HCT116 (cell line): ENCODE measurements at regions not wholly inside any gene's neighbourhood (a gene's known extent, or its start where the extent isn't known, plus 50 kb on each side); places are given as distances from the start of the nearest gene placed in this dataset.

ENCODE experiments used
- CTCF ChIP-seq, 3 experiments: fragments of 200-600 bp in 1 of 3; sonication (generic) in 1 of 3; IDR thresholded peaks in 2 of 3; conservative IDR thresholded peaks in 1 of 3; 2 replicates each; pipeline ENCODE4 v1.5.1; 2012 to 2017; ENCODE audit warnings: low read depth in 2 of 3, low read length in 2 of 3, antibody characterized with exemption in 1 of 3, borderline replicate concordance in 1 of 3, control low read depth in 1 of 3, mild to moderate bottlenecking in 1 of 3, mixed read lengths in 1 of 3, mixed run types in 1 of 3, moderate library complexity in 1 of 3; ENCODE audit not compliant: insufficient read depth in 1 of 3
- EZH2 ChIP-seq: fragments of 200-600 bp; sonication (generic); IDR thresholded peaks from 2 replicates; pipeline ENCODE4 v1.6.1; 2017; ENCODE audit warnings: antibody characterized with exemption, mixed run types
- EZH2phosphoT487 ChIP-seq: fragments of 200-600 bp; IDR thresholded peaks from 2 replicates; pipeline ENCODE4 v1.6.1; 2018; ENCODE audit warnings: antibody characterized with exemption, borderline replicate concordance
- POLR2A ChIP-seq: IDR thresholded peaks from 2 replicates; pipeline ENCODE4 v1.7.0; 2011; ENCODE audit warnings: borderline replicate concordance; ENCODE audit not compliant: insufficient read depth, insufficient read length; ENCODE audit errors: extremely low read depth
- POLR2AphosphoS5 ChIP-seq: IDR thresholded peaks from 2 replicates; pipeline ENCODE4 v1.6.1; 2011; ENCODE audit warnings: mild to moderate bottlenecking, low read depth, low read length, moderate library complexity
- TCF7L2 ChIP-seq: IDR thresholded peaks from 2 replicates; pipeline ENCODE4 v1.7.0; 2011; ENCODE audit warnings: borderline replicate concordance, inconsistent platforms; ENCODE audit not compliant: insufficient read depth, insufficient read length; ENCODE audit errors: extremely low read depth
- ZNF274 ChIP-seq: fragments of 200-500 bp; sonication (Bioruptor generic); IDR thresholded peaks from 2 replicates; pipeline ENCODE4 v1.6.1; 2014; ENCODE audit warnings: mild to moderate bottlenecking, low read depth, low read length, inconsistent platforms

- TF ChIP-seq ZNF274 = no peak
- no peak for TF ChIP-seq POLR2A
- no peak for TF ChIP-seq EZH2
- TF ChIP-seq CTCF (IDR thresholded peaks at IDR 0.05 in 2 of 3, conservative IDR thresholded peaks at IDR 0.05 in 1 of 3; ENCODE audit: borderline replicate concordance in 1 of 3, insufficient read depth in 1 of 3, low read depth in 2 of 3, low read length in 2 of 3) = no peak
- no peak for TF ChIP-seq TCF7L2
- no peak for TF ChIP-seq EZH2phosphoT487
- TF ChIP-seq POLR2AphosphoS5 = no peak
Observed at GRCh38 chr14:65261946-65262345, 150.6 kb upstream of the FUT8 start.
